Peyer's patch (tissue), 4 donors: ENCODE measurements at regions not wholly inside any gene's neighbourhood (a gene's known extent, or its start where the extent isn't known, plus 50 kb on each side); places are given as distances from the start of the nearest gene placed in this dataset.

Source experiments
- CTCF ChIP-seq, 6 experiments: fragments of 450-650 bp in 4 of 6; fragments of 200-600 bp in 2 of 6; sonication (generic) in 1 of 6; IDR thresholded peaks; one replicate each; pipeline ENCODE4 v1.5.1; 2017 to 2019; ENCODE audit warnings: antibody characterized with exemption in 6 of 6, mild to moderate bottlenecking in 3 of 6, moderate library complexity in 1 of 6
- POLR2A ChIP-seq, 2 donors: fragments of 450-650 bp; IDR thresholded peaks; one replicate each; pipeline ENCODE4 v1.5.1; 2017; ENCODE audit warnings: antibody characterized with exemption in 2 of 2, mild to moderate bottlenecking in 2 of 2, moderate library complexity in 2 of 2

- TF ChIP-seq CTCF (IDR thresholded peaks at IDR 0.05), result no peak
- no peak for TF ChIP-seq POLR2A (IDR thresholded peaks at IDR 0.05)
Observed at GRCh38 chr7:45359776-45360175, 202.2 kb downstream of the RAMP3 start.
